Astrocyte (in vitro differentiated cells and primary cell): ENCODE measurements at regions not wholly inside any gene's neighbourhood (a gene's known extent, or its start where the extent isn't known, plus 50 kb on each side); places are given as distances from the start of the nearest gene placed in this dataset.

Experiments
- CTCF ChIP-seq: IDR thresholded peaks from 2 replicates; pipeline ENCODE4 v1.5.1; 2011; ENCODE audit warnings: low read depth, mild to moderate bottlenecking, inconsistent platforms, low read length, moderate library complexity; ENCODE audit not compliant: insufficient read depth
- EZH2 ChIP-seq: IDR thresholded peaks from 2 replicates; pipeline ENCODE4 v1.6.1; 2012; ENCODE audit warnings: mild to moderate bottlenecking, low read length, inconsistent platforms; ENCODE audit not compliant: insufficient read depth

GRCh38 chr10:47073967-47074366, 162.7 kb downstream of the PTPN20 start:
- no peak for TF ChIP-seq CTCF
- TF ChIP-seq EZH2 = no peak
